OCI-LY1 (cell line): ENCODE measurements at regions not wholly inside any gene's neighbourhood (a gene's known extent, or its start where the extent isn't known, plus 50 kb on each side); places are given as distances from the start of the nearest gene placed in this dataset.

Experiments used
- H2AFZ ChIP-seq: fragments of 200-600 bp; sonication (generic), shearing (Covaris generic); 2 replicates; pipeline ENCODE4 v1.6.0; 2014; ENCODE audit warnings: antibody characterized with exemption, mild to moderate bottlenecking, low read length
- H3F3A ChIP-seq: fragments of 200-600 bp; sonication (generic), shearing (Covaris generic); 2 replicates; pipeline ENCODE4 v1.6.0; 2014; ENCODE audit warnings: mild to moderate bottlenecking, antibody characterized with exemption, low read length, moderate library complexity; ENCODE audit not compliant: insufficient read depth
- H3K27ac ChIP-seq: fragments of 200-600 bp; sonication (generic); 2 replicates; pipeline ENCODE4 v1.5.1; 2014; ENCODE audit warnings: low read length, mixed run types, mild to moderate bottlenecking, low read depth; ENCODE audit not compliant: poor library complexity, severe bottlenecking
- H3K27me3 ChIP-seq: fragments of 200-600 bp; sonication (generic); 2 replicates; pipeline ENCODE4 v1.6.0; 2014; ENCODE audit warnings: antibody characterized with exemption, mild to moderate bottlenecking, low read length, moderate library complexity; ENCODE audit not compliant: insufficient read depth
- H3K36me3 ChIP-seq: fragments of 200-600 bp; sonication (generic); 2 replicates; pipeline ENCODE4 v1.6.1; 2014; ENCODE audit warnings: mild to moderate bottlenecking, antibody characterized with exemption, low read length, moderate library complexity, mixed read lengths; ENCODE audit not compliant: insufficient read depth
- H3K4me1 ChIP-seq: fragments of 200-600 bp; sonication (generic); 2 replicates; pipeline ENCODE4 v1.5.1; 2014; ENCODE audit warnings: mild to moderate bottlenecking, low read length, moderate library complexity; ENCODE audit not compliant: insufficient read depth, severe bottlenecking
- H3K4me2 ChIP-seq: fragments of 200-600 bp; sonication (generic), shearing (Covaris generic); 2 replicates; pipeline ENCODE4 v1.6.1; 2014; ENCODE audit warnings: low read length
- H3K4me3 ChIP-seq: fragments of 200-600 bp; sonication (generic); 2 replicates; pipeline ENCODE4 v1.5.1; 2014; ENCODE audit warnings: low read length, low read depth, mild to moderate bottlenecking, mixed read lengths; ENCODE audit not compliant: poor library complexity, severe bottlenecking
- H3K79me2 ChIP-seq: fragments of 200-600 bp; shearing (Covaris generic); 2 replicates; pipeline ENCODE4 v1.6.1; 2016; ENCODE audit warnings: mixed run types, low read length, mixed read lengths; ENCODE audit not compliant: insufficient read depth
- H3K9ac ChIP-seq: fragments of 200-600 bp; sonication (generic), shearing (Covaris generic); 2 replicates; pipeline ENCODE4 v1.6.1; 2014; ENCODE audit warnings: mild to moderate bottlenecking, low read length, mixed read lengths
- H3K9me2 ChIP-seq: fragments of 200-600 bp; sonication (generic), shearing (Covaris generic); 2 replicates; pipeline ENCODE4 v1.6.1; 2014; ENCODE audit warnings: low read depth, mild to moderate bottlenecking, low read length, mixed read lengths
- H3K9me3 ChIP-seq: fragments of 200-600 bp; shearing (Covaris generic); 2 replicates; pipeline ENCODE4 v1.6.1; 2014; ENCODE audit warnings: low read length, mixed read lengths
- H4K20me1 ChIP-seq: fragments of 200-600 bp; sonication (generic), shearing (Covaris generic); 2 replicates; pipeline ENCODE4 v1.6.0; 2016; ENCODE audit warnings: mild to moderate bottlenecking, low read length; ENCODE audit not compliant: insufficient read depth
- CTCF ChIP-seq: fragments of 200-600 bp; sonication (generic), shearing (Covaris generic); IDR thresholded peaks from 2 replicates; pipeline ENCODE4 v1.5.1; 2017; ENCODE audit warnings: mild to moderate bottlenecking, antibody characterized with exemption, low read length, moderate library complexity, mixed read lengths
- EZH2 ChIP-seq: fragments of 200-600 bp; sonication (generic), shearing (Covaris generic); IDR thresholded peaks from 2 replicates; pipeline ENCODE4 v1.8.0; 2017; ENCODE audit warnings: borderline replicate concordance, mixed run types, mild to moderate bottlenecking, antibody characterized with exemption, low read length, moderate library complexity, mixed read lengths

- Histone ChIP-seq H3K9me2 (no peaks in the 10 kb centered on the region), H3K27me3 (no peaks in the 10 kb centered on the region; the same call in 1 of the 2 replicates)
- TF ChIP-seq CTCF: no peak
- TF ChIP-seq EZH2: no peak
Observed at GRCh38 chr2:10246831-10247230, 55.9 kb upstream of the HPCAL1 start.

GRCh38 chr2:10249798-10250197 lies 52.9 kb upstream of the HPCAL1 start:
- no peaks in the 10 kb centered on the region for H3F3A ChIP-seq
- no peaks in the 10 kb centered on the region; the same call in 1 of the 2 replicates for H3K36me3 ChIP-seq
- no peaks in the 10 kb centered on the region for H3K79me2 ChIP-seq
- H3K9me3 ChIP-seq: peaks cover 12% of the 10 kb centered on the region; the same call in 1 of the 2 replicates
- no peak overlapping the region for H3K4me3 ChIP-seq
- no peak overlapping the region for H3K9ac ChIP-seq
- TF ChIP-seq EZH2: no peak
- TF ChIP-seq CTCF: no peak
- no peak overlapping the region for H3K27ac ChIP-seq
- no peaks in the 10 kb centered on the region for H4K20me1 ChIP-seq
- H3K9me2 ChIP-seq: no peaks in the 10 kb centered on the region
- H3K4me1 ChIP-seq: no peaks in the 10 kb centered on the region
- no peak overlapping the region for H2AFZ ChIP-seq
- H3K4me2 ChIP-seq: no peak overlapping the region
- no peaks in the 10 kb centered on the region; the same call in 1 of the 2 replicates for H3K27me3 ChIP-seq

More at GRCh38 chr2:10246831-10247230, 55.9 kb upstream of the HPCAL1 start:
- no peak overlapping the region for H2AFZ ChIP-seq
- no peak overlapping the region for H3K4me3 ChIP-seq
- peaks cover 12% of the 10 kb centered on the region; the same call in 1 of the 2 replicates for H3K9me3 ChIP-seq
- no peaks in the 10 kb centered on the region for H3K79me2 ChIP-seq
- no peak overlapping the region for H3K9ac ChIP-seq
- no peak overlapping the region for H3K4me2 ChIP-seq
- no peaks in the 10 kb centered on the region for H4K20me1 ChIP-seq
- H3F3A ChIP-seq: no peaks in the 10 kb centered on the region
- H3K4me1 ChIP-seq: no peaks in the 10 kb centered on the region
- H3K36me3 ChIP-seq: no peaks in the 10 kb centered on the region; the same call in 1 of the 2 replicates
- H3K27ac ChIP-seq: no peak overlapping the region

GRCh38 chr2:10252224-10252623 lies 50.5 kb upstream of the HPCAL1 start:
- H3K4me1 ChIP-seq: no peaks in the 10 kb centered on the region
- H2AFZ ChIP-seq: no peak overlapping the region
- H3K9me3 ChIP-seq: peaks cover 12% of the 10 kb centered on the region; the same call in 1 of the 2 replicates
- no peak overlapping the region for H3K9ac ChIP-seq
- no peaks in the 10 kb centered on the region for H4K20me1 ChIP-seq
- H3K27ac ChIP-seq: no peak overlapping the region
- no peak overlapping the region for H3K4me2 ChIP-seq
- no peak for TF ChIP-seq EZH2
- no peak for TF ChIP-seq CTCF
- H3K9me2 ChIP-seq: no peaks in the 10 kb centered on the region
- no peaks in the 10 kb centered on the region; the same call in 1 of the 2 replicates for H3K36me3 ChIP-seq
- peaks cover under 1% of the 10 kb centered on the region; the same call in 1 of the 2 replicates for H3K27me3 ChIP-seq
- H3K4me3 ChIP-seq: no peak overlapping the region
- H3K79me2 ChIP-seq: no peaks in the 10 kb centered on the region
- no peaks in the 10 kb centered on the region for H3F3A ChIP-seq
